ENCODE measurements at regions not wholly inside any gene's neighbourhood (a gene's known extent, or its start where the extent isn't known, plus 50 kb on each side); places are given as distances from the start of the nearest gene placed in this dataset.

GRCh38 chr12:118645219-118645618 is 268.9 kb downstream of the SUDS3 start (continued):
- no peak for TF ChIP-seq ZNF318 (CRISPR knock-in tag; IDR thresholded peaks at IDR 0.05)
- TF ChIP-seq BRCA1 (CRISPR knock-in tag; IDR thresholded peaks at IDR 0.05) = 0 out of 2 replicates have a peak, but pooled peaks have one; percentile 27
- TF ChIP-seq PITX1 (CRISPR knock-in tag; IDR thresholded peaks at IDR 0.05) = no peak
- no peak for TF ChIP-seq ZNF607 (CRISPR knock-in tag; IDR thresholded peaks at IDR 0.05; ENCODE audit: borderline replicate concordance)
- TF ChIP-seq SIN3A (IDR thresholded peaks at IDR 0.05; ENCODE audit: borderline replicate concordance, low read depth, low read length) = no peak
- TF ChIP-seq MTF2 (CRISPR knock-in tag; IDR thresholded peaks at IDR 0.05; ENCODE audit: borderline replicate concordance) = no peak
- TF ChIP-seq TCF12 (IDR thresholded peaks at IDR 0.05) = no peak
- TF ChIP-seq TCF12 (CRISPR knock-in tag; IDR thresholded peaks at IDR 0.05) = no peak
- TF ChIP-seq, protein P1, sequence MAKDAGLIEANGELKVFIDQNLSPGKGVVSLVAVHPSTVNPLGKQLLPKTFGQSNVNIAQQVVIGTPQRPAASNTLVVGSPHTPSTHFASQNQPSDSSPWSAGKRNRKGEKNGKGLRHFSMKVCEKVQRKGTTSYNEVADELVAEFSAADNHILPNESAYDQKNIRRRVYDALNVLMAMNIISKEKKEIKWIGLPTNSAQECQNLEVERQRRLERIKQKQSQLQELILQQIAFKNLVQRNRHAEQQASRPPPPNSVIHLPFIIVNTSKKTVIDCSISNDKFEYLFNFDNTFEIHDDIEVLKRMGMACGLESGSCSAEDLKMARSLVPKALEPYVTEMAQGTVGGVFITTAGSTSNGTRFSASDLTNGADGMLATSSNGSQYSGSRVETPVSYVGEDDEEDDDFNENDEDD (CRISPR knock-in tag; IDR thresholded peaks at IDR 0.05; ENCODE audit: borderline replicate concordance) = no peak
- TF ChIP-seq FOXA3 (CRISPR knock-in tag; IDR thresholded peaks at IDR 0.05) = 0 out of 2 replicates have a peak, but pooled peaks have one; percentile 20
- TF ChIP-seq ELF3 (CRISPR knock-in tag; IDR thresholded peaks at IDR 0.05) = peak; percentile 44; the same call in 1 of the 2 replicates
- TF ChIP-seq, protein P2, sequence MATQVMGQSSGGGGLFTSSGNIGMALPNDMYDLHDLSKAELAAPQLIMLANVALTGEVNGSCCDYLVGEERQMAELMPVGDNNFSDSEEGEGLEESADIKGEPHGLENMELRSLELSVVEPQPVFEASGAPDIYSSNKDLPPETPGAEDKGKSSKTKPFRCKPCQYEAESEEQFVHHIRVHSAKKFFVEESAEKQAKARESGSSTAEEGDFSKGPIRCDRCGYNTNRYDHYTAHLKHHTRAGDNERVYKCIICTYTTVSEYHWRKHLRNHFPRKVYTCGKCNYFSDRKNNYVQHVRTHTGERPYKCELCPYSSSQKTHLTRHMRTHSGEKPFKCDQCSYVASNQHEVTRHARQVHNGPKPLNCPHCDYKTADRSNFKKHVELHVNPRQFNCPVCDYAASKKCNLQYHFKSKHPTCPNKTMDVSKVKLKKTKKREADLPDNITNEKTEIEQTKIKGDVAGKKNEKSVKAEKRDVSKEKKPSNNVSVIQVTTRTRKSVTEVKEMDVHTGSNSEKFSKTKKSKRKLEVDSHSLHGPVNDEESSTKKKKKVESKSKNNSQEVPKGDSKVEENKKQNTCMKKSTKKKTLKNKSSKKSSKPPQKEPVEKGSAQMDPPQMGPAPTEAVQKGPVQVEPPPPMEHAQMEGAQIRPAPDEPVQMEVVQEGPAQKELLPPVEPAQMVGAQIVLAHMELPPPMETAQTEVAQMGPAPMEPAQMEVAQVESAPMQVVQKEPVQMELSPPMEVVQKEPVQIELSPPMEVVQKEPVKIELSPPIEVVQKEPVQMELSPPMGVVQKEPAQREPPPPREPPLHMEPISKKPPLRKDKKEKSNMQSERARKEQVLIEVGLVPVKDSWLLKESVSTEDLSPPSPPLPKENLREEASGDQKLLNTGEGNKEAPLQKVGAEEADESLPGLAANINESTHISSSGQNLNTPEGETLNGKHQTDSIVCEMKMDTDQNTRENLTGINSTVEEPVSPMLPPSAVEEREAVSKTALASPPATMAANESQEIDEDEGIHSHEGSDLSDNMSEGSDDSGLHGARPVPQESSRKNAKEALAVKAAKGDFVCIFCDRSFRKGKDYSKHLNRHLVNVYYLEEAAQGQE (IDR thresholded peaks at IDR 0.05; ENCODE audit: borderline replicate concordance in 1 of 2, low read depth in 1 of 2, low read length in 2 of 2) = peak; percentile 74 to 96
- TF ChIP-seq HNRNPH1 (optimal IDR thresholded peaks at IDR 0.05; ENCODE audit: low read depth, low read length) = no peak
- no peak for TF ChIP-seq BCLAF1 (IDR thresholded peaks at IDR 0.05)
- no peak for TF ChIP-seq POLR2G (IDR thresholded peaks at IDR 0.05; ENCODE audit: low read depth, low read length)
